ENCODE measurements at regions not wholly inside any gene's neighbourhood (a gene's known extent, or its start where the extent isn't known, plus 50 kb on each side); places are given as distances from the start of the nearest gene placed in this dataset.

- no peak for DNase-seq (ENCODE audit: low read depth)
These were observed 51.1 kb upstream of the BEGAIN start for GRCh38 chr14:100638211-100638855.

GRCh38 chr14:100639280-100639679 lies 52.1 kb upstream of the BEGAIN start:
- no peak overlapping the region for H3K4me3 ChIP-seq (ENCODE audit: low read depth, low read length)
- DNase-seq (ENCODE audit: low read depth): no peak
- no peak for TF ChIP-seq CTCF (IDR thresholded peaks at IDR 0.05; ENCODE audit: insufficient read depth, low read length)

More at GRCh38 chr14:100638211-100638855, 51.1 kb upstream of the BEGAIN start:
- TF ChIP-seq CTCF (IDR thresholded peaks at IDR 0.05; ENCODE audit: insufficient read depth, low read length): no peak
- no peak overlapping the region for H3K4me3 ChIP-seq (ENCODE audit: low read depth, low read length)

- DNase-seq (ENCODE audit: low read depth): no peak
- no peak for TF ChIP-seq CTCF (IDR thresholded peaks at IDR 0.05; ENCODE audit: insufficient read depth, low read length)
- H3K4me3 ChIP-seq (ENCODE audit: low read depth, low read length): no peak overlapping the region
These were observed 53.5 kb upstream of the BEGAIN start for GRCh38 chr14:100640471-100641273.

- H3K4me3 ChIP-seq (ENCODE audit: low read depth, low read length): no peak overlapping the region
- no peak for DNase-seq (ENCODE audit: low read depth)
- TF ChIP-seq CTCF (IDR thresholded peaks at IDR 0.05; ENCODE audit: insufficient read depth, low read length): no peak
These were observed 54.1 kb upstream of the BEGAIN start for GRCh38 chr14:100641274-100641860.

GRCh38 chr14:100643426-100643825 lies 56.2 kb upstream of the BEGAIN start:
- no peak overlapping the region for H3K4me3 ChIP-seq (ENCODE audit: low read depth, low read length)
- no peak for DNase-seq (ENCODE audit: low read depth)
- no peak for TF ChIP-seq CTCF (IDR thresholded peaks at IDR 0.05; ENCODE audit: insufficient read depth, low read length)

- no peak overlapping the region for H3K4me3 ChIP-seq (ENCODE audit: low read depth, low read length)
- DNase-seq (ENCODE audit: low read depth): no peak
- no peak for TF ChIP-seq CTCF (IDR thresholded peaks at IDR 0.05; ENCODE audit: insufficient read depth, low read length)
These were observed 57.2 kb upstream of the BEGAIN start for GRCh38 chr14:100644383-100644782.

Data from fibroblast of the aortic adventitia (primary cell).